Naive thymus-derived CD8-positive, alpha-beta T cell (primary cell): ENCODE measurements at regions not wholly inside any gene's neighbourhood (a gene's known extent, or its start where the extent isn't known, plus 50 kb on each side); places are given as distances from the start of the nearest gene placed in this dataset.

Source experiments
- ATAC-seq, 2 donors: fragments of 150-1000 bp; cut with Tn5 transposase in 1 of 2; sonication (Bioruptor Pico), chemical (Tn5 transposase) in 1 of 2; 1 replicate in 1 of 2; 2 replicates in 1 of 2; pipeline ENCODE4 v1.10.0; 2021; ENCODE audit warnings: mild to moderate bottlenecking in 2 of 2, moderate library complexity in 2 of 2
- POLR2A ChIA-PET: fragments of 350-600 bp; sonication (Branson Sonifier 250); formaldehyde crosslinking; loops from one replicate; lab custom pipeline; 2021; ENCODE audit warnings: antibody characterized with exemption; lab: Charles Lee
- DNase-seq, 10 donors: peaks; one replicate each; pipeline versions ENCODE4 v3.0.0 to v3.0.0-alpha.2; 2020 to 2022
- H3K27ac Mint-ChIP-seq, 10 donors: one replicate each; pipeline ENCODE4 v1.8.0; 2020 to 2022; ENCODE audit warnings: mild to moderate bottlenecking in 10 of 10, mixed read lengths in 10 of 10, moderate library complexity in 4 of 10, inconsistent platforms in 1 of 10
- H3K27me3 Mint-ChIP-seq, 5 donors: one replicate each; pipeline ENCODE4 v1.8.0; 2021 to 2022; ENCODE audit warnings: mixed read lengths in 5 of 5
- H3K36me3 Mint-ChIP-seq, 3 donors: one replicate each; pipeline ENCODE4 v1.8.0; 2020 to 2022; ENCODE audit warnings: mixed read lengths in 3 of 3, mild to moderate bottlenecking in 2 of 3, inconsistent platforms in 1 of 3
- H3K4me1 Mint-ChIP-seq, 4 donors: one replicate each; pipeline ENCODE4 v1.8.0; 2021 to 2022; ENCODE audit warnings: mixed read lengths in 4 of 4
- H3K4me3 Mint-ChIP-seq, 10 donors: one replicate each; pipeline ENCODE4 v1.8.0; 2020 to 2022; ENCODE audit warnings: mild to moderate bottlenecking in 10 of 10, mixed read lengths in 10 of 10, moderate library complexity in 6 of 10, inconsistent platforms in 1 of 10
- H3K9me3 Mint-ChIP-seq, 9 donors: one replicate each; pipeline ENCODE4 v1.8.0; 2020 to 2022; ENCODE audit warnings: mixed read lengths in 9 of 9, mild to moderate bottlenecking in 3 of 9, inconsistent platforms in 1 of 9, moderate library complexity in 1 of 9

- POLR2A ChIA-PET, result no interaction called here
- Mint-ChIP-seq H3K36me3 (no peaks in the 10 kb centered on the region), H3K9me3 (peaks cover 2 to 21% (median 10%) of the 10 kb centered on the region in 9 donors), H3K27ac (no peak overlapping the region), H3K4me1 (no peaks in the 10 kb centered on the region), H3K27me3 (no peaks in the 10 kb centered on the region), H3K4me3 (no peak overlapping the region)
- DNase-seq (no peak), ATAC-seq (no peak)
These were observed 432.6 kb upstream of the SYT1 start for GRCh38 chr12:78431931-78432330.

GRCh38 chr12:78439666-78440065, 424.9 kb upstream of the SYT1 start:
- Mint-ChIP-seq H3K9me3 (peaks cover 2 to 40% (median 21%) of the 10 kb centered on the region in 9 donors), H3K27me3 (no peaks in the 10 kb centered on the region), H3K4me3 (no peak overlapping the region), H3K4me1 (no peaks in the 10 kb centered on the region), H3K27ac (no peak overlapping the region), H3K36me3 (peaks cover 0 to 3% (median 0%) of the 10 kb centered on the region in 3 donors)
- ATAC-seq (no peak), DNase-seq (no peak)
- POLR2A ChIA-PET, result no interaction called here

DNA sequence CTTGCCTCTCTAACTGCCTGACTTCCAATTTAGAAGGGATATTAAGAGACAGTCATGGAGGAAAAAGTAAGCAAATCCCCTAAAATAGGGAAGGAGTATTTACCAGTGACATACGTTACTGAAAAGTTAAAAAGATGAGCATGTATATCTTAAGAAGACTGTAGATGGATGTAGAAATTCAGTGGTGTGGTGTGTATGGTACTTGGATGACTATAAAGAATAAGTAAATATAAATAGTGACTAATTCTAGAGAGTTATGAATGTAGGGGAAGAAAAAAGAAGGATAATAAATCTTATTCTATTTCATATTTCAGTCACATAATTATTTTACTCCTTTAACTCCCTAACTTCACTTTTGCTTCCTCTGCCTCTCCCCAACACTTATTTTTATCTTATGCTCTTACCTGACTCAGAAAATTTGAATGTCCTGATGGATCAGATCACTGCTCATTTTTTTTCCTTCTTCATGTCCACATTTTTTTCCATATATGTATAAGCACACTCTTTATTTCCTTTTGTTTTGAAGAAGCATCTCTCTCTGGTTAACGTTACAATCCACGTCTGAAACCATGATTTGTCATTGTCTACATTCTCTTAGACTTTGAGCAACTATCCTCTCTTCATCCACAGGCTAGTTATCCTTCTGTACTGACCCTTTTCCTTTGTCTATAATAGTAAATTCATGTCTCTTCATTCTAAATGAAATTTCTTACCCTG, 422.7 kb upstream of the SYT1 start:
- Mint-ChIP-seq H3K27me3 (no peaks in the 10 kb centered on the region), H3K36me3 (peaks cover 0 to 3% (median 0%) of the 10 kb centered on the region in 3 donors), H3K4me1 (no peaks in the 10 kb centered on the region), H3K9me3 (peaks cover 2 to 37% (median 14%) of the 10 kb centered on the region in 9 donors), H3K4me3 (no peak overlapping the region), H3K27ac (no peak overlapping the region)
- POLR2A ChIA-PET, result no interaction called here
- ATAC-seq (no peak), DNase-seq (no peak)

GRCh38 chr12:78442454-78442801, 422.1 kb upstream of the SYT1 start:
- peaks cover 2 to 32% (median 14%) of the 10 kb centered on the region in 9 donors for H3K9me3 Mint-ChIP-seq
- ATAC-seq (no peak), DNase-seq (no peak)
- no peak overlapping the region for H3K27ac Mint-ChIP-seq
- H3K4me3 Mint-ChIP-seq, result no peak overlapping the region
- no peaks in the 10 kb centered on the region for H3K27me3 Mint-ChIP-seq
- H3K4me1 Mint-ChIP-seq, result no peaks in the 10 kb centered on the region
- H3K36me3 Mint-ChIP-seq, result peaks cover 0 to under 1% (median 0%) of the 10 kb centered on the region in 3 donors
- POLR2A ChIA-PET, result no interaction called here

GRCh38 chr12:78446555-78446954, 418.0 kb upstream of the SYT1 start:
- ATAC-seq, result no peak
- Mint-ChIP-seq H3K9me3 (peaks cover 0 to 24% (median 2%) of the 10 kb centered on the region in 9 donors), H3K27ac (no peak overlapping the region), H3K4me3 (no peak overlapping the region), H3K4me1 (no peaks in the 10 kb centered on the region), H3K36me3 (no peaks in the 10 kb centered on the region), H3K27me3 (no peaks in the 10 kb centered on the region)
- no peak for DNase-seq
- POLR2A ChIA-PET, result no interaction called here

- no peak for DNase-seq
- Mint-ChIP-seq H3K4me3 (no peak overlapping the region), H3K36me3 (no peaks in the 10 kb centered on the region), H3K4me1 (no peaks in the 10 kb centered on the region), H3K9me3 (peaks cover 0 to 24% (median 2%) of the 10 kb centered on the region in 9 donors), H3K27me3 (no peaks in the 10 kb centered on the region), H3K27ac (no peak overlapping the region)
- POLR2A ChIA-PET, result no interaction called here
- ATAC-seq, result no peak
These were observed 417.2 kb upstream of the SYT1 start for GRCh38 chr12:78447373-78447772.

GRCh38 chr12:78448692-78449091, 415.9 kb upstream of the SYT1 start:
- peaks cover 0 to 24% (median 2%) of the 10 kb centered on the region in 9 donors for H3K9me3 Mint-ChIP-seq
- POLR2A ChIA-PET, result no interaction called here
- H3K27ac Mint-ChIP-seq, result no peak overlapping the region
- H3K4me1 Mint-ChIP-seq, result no peaks in the 10 kb centered on the region
- ATAC-seq (no peak), DNase-seq (no peak)
- no peaks in the 10 kb centered on the region for H3K27me3 Mint-ChIP-seq
- no peaks in the 10 kb centered on the region for H3K36me3 Mint-ChIP-seq
- H3K4me3 Mint-ChIP-seq, result no peak overlapping the region

DNA sequence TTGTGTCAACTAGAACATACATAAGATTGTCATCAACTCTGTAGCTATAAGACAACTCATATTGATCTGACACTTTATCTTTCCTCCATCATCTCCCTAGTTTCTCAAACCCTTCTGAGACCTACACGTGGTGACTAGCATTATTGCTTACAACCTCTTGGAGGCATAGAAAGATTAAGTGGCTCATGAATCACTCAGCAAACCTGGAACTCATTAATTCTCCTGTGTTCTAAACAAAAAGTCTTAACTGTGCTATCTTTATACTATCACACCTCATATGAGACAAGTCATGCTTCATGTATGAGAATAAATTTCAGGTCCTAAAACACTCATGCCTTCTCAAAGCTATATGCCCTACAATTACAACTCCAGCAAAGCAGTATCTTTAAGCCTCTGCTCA, 408.6 kb upstream of the SYT1 start:
- POLR2A ChIA-PET, result no interaction called here
- DNase-seq, result no peak
- Mint-ChIP-seq H3K36me3 (no peaks in the 10 kb centered on the region), H3K4me3 (no peak overlapping the region), H3K4me1 (peaks cover 0 to 3% (median 0%) of the 10 kb centered on the region in 4 donors), H3K27me3 (no peaks in the 10 kb centered on the region), H3K9me3 (peaks cover 0 to 11% (median 6%) of the 10 kb centered on the region in 9 donors), H3K27ac (no peak overlapping the region)
- ATAC-seq, result no peak

GRCh38 chr12:78457938-78458337, 406.6 kb upstream of the SYT1 start:
- Mint-ChIP-seq H3K4me3 (no peak overlapping the region), H3K36me3 (no peaks in the 10 kb centered on the region), H3K4me1 (peaks cover 0 to 3% (median 0%) of the 10 kb centered on the region in 4 donors), H3K9me3 (peaks cover 0 to 8% (median 6%) of the 10 kb centered on the region in 9 donors), H3K27ac (no peak overlapping the region), H3K27me3 (no peaks in the 10 kb centered on the region)
- no peak for DNase-seq
- POLR2A ChIA-PET, result no interaction called here
- ATAC-seq, result no peak

GRCh38 chr12:78470354-78471195, 394.0 kb upstream of the SYT1 start:
- no peaks in the 10 kb centered on the region for H3K36me3 Mint-ChIP-seq
- peaks cover 0 to 7% (median 2%) of the 10 kb centered on the region in 9 donors for H3K9me3 Mint-ChIP-seq
- POLR2A ChIA-PET, result no interaction called here
- H3K27ac Mint-ChIP-seq, result no peak overlapping the region
- ATAC-seq (no peak), DNase-seq (no peak)
- no peaks in the 10 kb centered on the region for H3K27me3 Mint-ChIP-seq
- H3K4me3 Mint-ChIP-seq, result no peak overlapping the region
- H3K4me1 Mint-ChIP-seq, result no peaks in the 10 kb centered on the region

GRCh38 chr12:78473136-78473535, 391.4 kb upstream of the SYT1 start:
- H3K9me3 Mint-ChIP-seq, result peaks cover 0 to 5% (median 0%) of the 10 kb centered on the region in 9 donors
- H3K4me3 Mint-ChIP-seq, result no peak overlapping the region
- H3K27me3 Mint-ChIP-seq, result peaks cover 0 to 4% (median 0%) of the 10 kb centered on the region in 5 donors
- H3K27ac Mint-ChIP-seq, result no peak overlapping the region
- DNase-seq, result no peak
- H3K4me1 Mint-ChIP-seq, result no peaks in the 10 kb centered on the region
- ATAC-seq, result no peak
- no peaks in the 10 kb centered on the region for H3K36me3 Mint-ChIP-seq
- POLR2A ChIA-PET, result no interaction called here

DNA sequence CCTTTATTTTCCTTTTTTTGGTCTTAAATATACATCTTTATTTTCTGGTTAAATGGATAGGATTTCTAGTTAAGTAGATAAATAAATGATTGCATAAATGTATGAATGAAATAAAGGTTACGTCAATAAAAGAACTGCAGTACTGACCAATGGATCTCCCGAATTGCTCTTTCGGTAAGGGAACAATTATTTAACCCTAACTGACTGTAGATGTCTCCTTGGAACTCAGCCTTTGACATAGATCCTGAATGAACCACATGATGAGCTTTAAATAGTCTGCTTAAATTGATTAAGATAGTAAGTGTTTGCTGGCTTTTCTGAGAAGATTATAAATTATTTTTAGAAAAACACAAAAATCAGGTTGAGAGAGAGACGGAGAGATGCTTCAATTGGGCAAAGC, 391.0 kb upstream of the SYT1 start:
- Mint-ChIP-seq H3K9me3 (peaks cover 0 to 5% (median 0%) of the 10 kb centered on the region in 9 donors), H3K4me3 (no peak overlapping the region), H3K27me3 (peaks cover 0 to 4% (median 0%) of the 10 kb centered on the region in 5 donors), H3K4me1 (no peaks in the 10 kb centered on the region), H3K27ac (no peak overlapping the region), H3K36me3 (no peaks in the 10 kb centered on the region)
- DNase-seq, result no peak
- POLR2A ChIA-PET, result no interaction called here
- ATAC-seq, result no peak

- Mint-ChIP-seq H3K4me1 (no peaks in the 10 kb centered on the region), H3K27me3 (no peaks in the 10 kb centered on the region), H3K27ac (no peak overlapping the region), H3K36me3 (no peaks in the 10 kb centered on the region), H3K9me3 (peaks cover 0 to 13% (median 8%) of the 10 kb centered on the region in 9 donors), H3K4me3 (no peak overlapping the region)
- POLR2A ChIA-PET, result no interaction called here
- no peak for ATAC-seq
- DNase-seq, result no peak
These were observed 380.7 kb upstream of the SYT1 start for GRCh38 chr12:78483767-78484315.
